Neuron (in vitro differentiated cells): ENCODE measurements at regions not wholly inside any gene's neighbourhood (a gene's known extent, or its start where the extent isn't known, plus 50 kb on each side); places are given as distances from the start of the nearest gene placed in this dataset.

Source experiments
- H2AFZ ChIP-seq: one replicate; pipeline ENCODE4 v1.6.1; 2013; ENCODE audit warnings: low read depth, mild to moderate bottlenecking, inconsistent platforms, low read length, moderate library complexity
- H3K27me3 ChIP-seq: one replicate; pipeline ENCODE4 v1.6.1; 2013; ENCODE audit warnings: low read length; ENCODE audit not compliant: insufficient read depth
- H3K36me3 ChIP-seq: one replicate; pipeline ENCODE4 v1.6.1; 2013; ENCODE audit warnings: low read length; ENCODE audit not compliant: insufficient read depth
- H3K4me1 ChIP-seq: one replicate; pipeline ENCODE4 v1.6.1; 2013; ENCODE audit warnings: low read length; ENCODE audit not compliant: insufficient read depth
- H3K4me3 ChIP-seq: 2 replicates; pipeline ENCODE4 v1.5.1; 2013; ENCODE audit warnings: mild to moderate bottlenecking, low read length, moderate library complexity
- H3K9me3 ChIP-seq: one replicate; pipeline ENCODE4 v1.6.1; 2013; ENCODE audit warnings: low read length

DNA sequence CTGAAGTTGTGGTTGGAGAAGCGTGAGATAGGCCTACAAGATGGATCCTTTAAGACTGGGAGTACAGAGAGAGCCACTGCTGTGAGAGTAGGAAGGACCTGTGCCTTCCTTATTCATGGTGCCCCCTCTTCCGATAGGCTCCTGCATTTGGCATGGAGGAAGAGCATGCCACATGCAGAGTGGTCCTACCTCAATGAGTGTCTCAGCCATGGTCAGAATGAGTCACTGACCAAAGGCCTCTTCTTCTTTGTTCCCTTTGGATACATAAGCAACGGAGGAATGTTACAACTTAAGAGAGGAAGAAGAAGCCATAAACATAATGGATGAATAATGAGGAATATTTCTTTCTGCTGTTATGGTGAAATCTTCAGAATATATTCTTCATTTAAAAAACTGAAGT, 681.2 kb upstream of the GRM7 start:
- Histone ChIP-seq H3K4me1 (no peaks in the 10 kb centered on the region), H3K9me3 (no peaks in the 10 kb centered on the region), H2AFZ (no peak overlapping the region), H3K36me3 (no peaks in the 10 kb centered on the region), H3K4me3 (no peak overlapping the region), H3K27me3 (no peaks in the 10 kb centered on the region)

DNA sequence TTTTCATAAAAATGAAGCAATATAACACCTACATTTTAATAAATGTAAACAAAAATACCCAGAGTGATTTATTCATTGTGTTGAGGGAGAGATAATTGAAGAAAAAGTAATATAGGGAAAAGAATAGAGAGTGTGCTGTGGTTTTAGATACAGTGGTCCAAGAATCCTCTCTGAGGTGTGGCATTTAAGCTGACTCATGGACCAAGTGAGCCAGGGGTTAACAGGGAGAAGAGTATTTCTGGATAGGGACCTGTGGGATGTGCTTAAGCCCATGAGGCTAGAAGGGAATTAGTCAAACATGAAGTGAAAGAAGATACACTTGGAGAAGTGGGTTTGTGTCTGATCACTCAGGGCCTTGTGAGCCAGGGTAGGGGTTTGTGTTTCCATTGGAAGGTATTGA, 680.7 kb upstream of the GRM7 start:
- Histone ChIP-seq H3K36me3 (no peaks in the 10 kb centered on the region), H3K27me3 (no peaks in the 10 kb centered on the region), H2AFZ (no peak overlapping the region), H3K9me3 (no peaks in the 10 kb centered on the region), H3K4me3 (no peak overlapping the region), H3K4me1 (no peaks in the 10 kb centered on the region)

DNA sequence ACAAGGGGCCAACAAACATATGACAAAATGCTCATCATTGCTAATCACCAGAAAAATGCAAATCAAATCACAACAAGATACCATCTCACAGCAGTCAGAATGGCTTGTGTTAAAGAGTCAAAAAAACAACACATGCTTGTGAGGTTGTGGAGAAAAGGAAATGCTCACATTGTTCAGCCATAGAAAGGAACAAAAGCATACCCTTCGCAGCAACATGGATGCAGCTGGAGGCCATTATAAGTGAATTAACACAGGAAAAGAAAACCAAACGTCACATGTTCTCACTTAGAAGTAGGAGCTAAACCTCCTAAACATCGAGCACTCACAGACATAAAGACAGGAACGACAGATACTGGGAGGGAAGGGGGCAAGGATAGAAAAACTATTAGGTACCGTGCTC, 678.4 kb upstream of the GRM7 start:
- Histone ChIP-seq H3K4me1 (no peaks in the 10 kb centered on the region), H3K36me3 (no peaks in the 10 kb centered on the region), H3K9me3 (no peaks in the 10 kb centered on the region), H3K4me3 (no peak overlapping the region), H2AFZ (no peak overlapping the region), H3K27me3 (no peaks in the 10 kb centered on the region)

DNA sequence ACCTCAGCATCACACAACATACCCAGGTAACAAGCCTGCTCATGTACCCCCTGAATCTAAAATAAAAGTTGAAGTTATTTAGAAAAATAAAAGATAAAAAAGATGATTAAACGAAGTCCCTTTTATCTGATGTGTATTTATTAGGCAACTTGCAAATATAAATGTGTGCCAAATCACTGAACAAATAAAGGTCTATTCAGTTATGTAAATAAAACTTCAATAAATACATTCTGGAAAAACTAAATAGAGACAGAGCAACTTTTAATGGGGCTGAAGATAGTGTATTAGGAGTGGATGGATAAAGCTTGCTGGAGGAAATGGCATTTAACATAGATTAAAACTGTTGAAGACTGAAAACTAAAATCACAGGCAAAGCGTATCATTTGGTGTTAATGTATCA, 678.0 kb upstream of the GRM7 start:
- H3K9me3 ChIP-seq, result no peaks in the 10 kb centered on the region
- H3K4me3 ChIP-seq, result no peak overlapping the region
- H3K36me3 ChIP-seq, result no peaks in the 10 kb centered on the region
- H3K4me1 ChIP-seq, result no peaks in the 10 kb centered on the region
- H2AFZ ChIP-seq, result no peak overlapping the region
- no peaks in the 10 kb centered on the region for H3K27me3 ChIP-seq

DNA sequence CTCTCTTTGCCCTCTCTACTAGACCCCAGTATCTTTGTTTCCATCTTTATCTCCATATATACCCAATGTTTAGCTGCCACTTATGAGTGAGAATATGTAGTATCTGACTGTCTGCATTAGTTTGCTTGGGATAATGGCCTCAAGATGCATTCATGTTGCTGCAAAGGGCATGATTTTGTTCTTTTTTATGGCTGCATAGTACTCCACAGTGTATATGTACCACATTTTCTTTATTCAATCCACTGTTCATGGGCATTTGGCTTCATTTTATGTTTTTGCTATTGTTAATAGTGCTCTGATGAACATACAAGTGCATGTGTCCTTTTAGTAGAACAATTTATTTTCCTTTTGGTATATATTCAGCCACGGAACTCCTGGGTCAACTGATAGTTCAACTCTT, 671.5 kb upstream of the GRM7 start:
- H3K4me1 ChIP-seq, result no peaks in the 10 kb centered on the region
- no peaks in the 10 kb centered on the region for H3K27me3 ChIP-seq
- H2AFZ ChIP-seq, result no peak overlapping the region

DNA sequence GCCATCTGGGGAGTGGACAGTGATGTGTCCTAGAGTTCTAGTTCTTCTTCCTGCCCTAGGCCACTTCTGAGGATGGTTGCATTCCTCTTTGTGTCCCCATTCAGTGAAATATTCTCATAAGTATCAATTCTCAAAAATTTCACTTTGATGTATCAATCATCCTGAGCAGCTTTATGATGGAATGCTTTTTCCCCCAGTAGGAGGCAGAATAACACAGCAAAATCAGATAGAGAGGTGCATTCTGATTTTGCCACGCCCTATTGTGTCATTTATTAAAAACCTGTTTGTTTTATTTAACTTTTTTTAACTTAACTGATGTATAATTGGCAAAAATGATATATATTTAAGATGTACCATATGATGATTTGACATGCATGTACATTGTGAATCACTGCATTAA, 656.0 kb upstream of the GRM7 start:
- Histone ChIP-seq H3K36me3 (no peaks in the 10 kb centered on the region), H3K4me1 (no peaks in the 10 kb centered on the region), H3K27me3 (no peaks in the 10 kb centered on the region), H2AFZ (no peak overlapping the region), H3K4me3 (no peak overlapping the region), H3K9me3 (no peaks in the 10 kb centered on the region)

More for the DNA sequence above, 671.5 kb upstream of the GRM7 start:
- no peak overlapping the region for H3K4me3 ChIP-seq
- H3K9me3 ChIP-seq, result no peaks in the 10 kb centered on the region
- no peaks in the 10 kb centered on the region for H3K36me3 ChIP-seq

DNA sequence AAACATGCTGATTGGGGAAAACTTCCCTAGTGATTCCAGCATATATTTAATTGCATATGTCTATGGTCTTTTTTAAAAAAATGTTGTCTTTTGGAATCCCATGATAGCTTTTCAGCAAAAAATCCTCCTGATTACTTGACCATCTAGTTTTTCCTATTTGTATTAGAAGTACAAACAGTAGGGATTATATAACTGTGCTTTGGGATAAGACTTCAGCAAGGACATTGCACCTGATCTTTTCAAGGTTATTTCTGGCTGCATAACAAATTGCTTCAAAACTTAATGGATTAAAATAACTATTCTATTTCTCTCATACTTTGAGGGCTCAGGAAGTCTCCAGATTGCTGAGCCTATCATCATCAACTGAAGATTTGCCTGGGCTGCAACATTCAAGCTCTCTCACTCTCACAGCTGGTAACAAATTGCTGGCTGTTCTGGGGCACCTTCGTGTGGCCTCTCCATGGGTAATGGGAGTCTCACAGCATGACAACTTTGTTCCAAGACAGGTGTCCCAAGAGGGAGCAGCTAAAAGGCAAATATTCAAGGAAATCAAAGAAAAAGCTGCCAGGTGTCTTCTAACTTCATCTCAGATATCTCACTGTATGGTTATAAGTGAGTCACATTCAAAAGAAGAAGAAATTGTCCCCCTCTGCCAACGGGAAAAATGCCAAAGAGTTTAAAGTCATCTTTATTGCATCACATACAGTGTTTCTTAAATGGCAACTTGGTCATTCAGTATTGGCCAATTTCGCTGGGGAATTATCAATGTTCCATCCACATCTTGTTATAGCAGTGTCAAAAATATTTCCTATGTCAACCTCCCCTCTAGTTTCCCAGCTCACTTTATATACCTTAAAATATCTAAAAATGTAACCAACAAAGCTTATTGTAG, 644.5 kb upstream of the GRM7 start:
- Histone ChIP-seq H3K9me3 (no peaks in the 10 kb centered on the region), H2AFZ (no peak overlapping the region), H3K4me3 (no peak overlapping the region), H3K36me3 (no peaks in the 10 kb centered on the region), H3K4me1 (no peaks in the 10 kb centered on the region), H3K27me3 (no peaks in the 10 kb centered on the region)

DNA sequence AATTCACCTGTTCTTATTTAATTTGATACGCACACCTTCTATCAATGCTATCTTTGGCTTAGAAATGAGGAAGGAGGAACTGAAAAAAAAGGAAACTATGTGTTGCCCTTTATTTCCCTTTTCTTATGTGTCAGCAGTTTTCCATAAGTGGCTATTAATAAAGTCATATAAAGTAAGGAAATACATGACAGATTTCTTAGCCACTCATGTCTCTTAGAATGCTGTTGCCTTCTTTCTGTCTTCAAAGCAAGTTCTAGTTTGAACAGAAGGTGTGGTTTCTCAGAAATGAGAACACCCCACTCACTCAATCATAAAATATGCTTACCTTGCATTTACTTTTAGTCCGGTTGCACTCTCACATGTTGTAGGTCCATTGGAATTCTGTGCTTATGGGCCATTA, 640.5 kb upstream of the GRM7 start:
- Histone ChIP-seq H3K9me3 (no peaks in the 10 kb centered on the region), H3K36me3 (no peaks in the 10 kb centered on the region), H3K4me1 (no peaks in the 10 kb centered on the region), H3K4me3 (no peak overlapping the region), H3K27me3 (no peaks in the 10 kb centered on the region), H2AFZ (no peak overlapping the region)

DNA sequence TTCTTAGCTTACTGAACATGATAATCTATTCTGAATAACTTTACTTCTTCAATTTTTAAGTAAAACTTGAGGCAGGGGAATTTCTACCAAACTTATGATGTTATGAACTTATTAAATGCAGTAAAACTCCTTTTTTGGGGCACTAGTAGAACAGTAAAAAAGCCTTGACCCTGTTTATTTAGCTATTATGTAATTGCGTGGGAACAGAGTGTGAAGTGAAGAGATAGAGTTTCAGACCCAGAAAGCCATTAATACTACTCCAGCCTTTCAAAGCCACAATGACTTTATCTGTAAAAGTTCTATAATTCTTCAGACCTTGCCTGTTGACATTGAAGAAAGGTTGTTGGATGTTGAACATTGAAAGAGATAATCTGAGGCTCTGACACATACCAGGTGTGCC, 638.8 kb upstream of the GRM7 start:
- Histone ChIP-seq H3K27me3 (no peaks in the 10 kb centered on the region), H3K9me3 (no peaks in the 10 kb centered on the region), H2AFZ (no peak overlapping the region), H3K36me3 (no peaks in the 10 kb centered on the region), H3K4me1 (no peaks in the 10 kb centered on the region), H3K4me3 (no peak overlapping the region)

DNA sequence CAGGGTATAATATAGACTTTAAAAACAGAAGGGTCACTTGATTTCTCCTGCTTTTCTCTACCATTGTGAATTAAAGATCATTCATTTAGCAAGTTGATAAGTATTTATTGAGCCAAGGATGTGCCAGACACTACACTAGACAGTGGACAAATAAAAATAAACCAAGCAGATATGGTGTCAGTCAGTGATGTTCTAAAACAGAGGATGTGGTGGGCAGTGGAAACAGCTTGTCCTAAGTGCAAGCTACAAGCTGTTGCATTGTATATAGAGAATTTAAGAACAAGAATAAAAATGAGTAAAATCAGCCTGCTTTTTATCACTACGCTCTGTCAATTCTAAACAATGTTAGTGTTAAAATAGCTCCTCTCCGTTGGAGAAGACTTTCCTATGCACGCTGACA, 637.3 kb upstream of the GRM7 start:
- Histone ChIP-seq H3K9me3 (no peaks in the 10 kb centered on the region), H3K4me1 (no peaks in the 10 kb centered on the region), H2AFZ (no peak overlapping the region), H3K27me3 (no peaks in the 10 kb centered on the region), H3K4me3 (no peak overlapping the region), H3K36me3 (no peaks in the 10 kb centered on the region)

DNA sequence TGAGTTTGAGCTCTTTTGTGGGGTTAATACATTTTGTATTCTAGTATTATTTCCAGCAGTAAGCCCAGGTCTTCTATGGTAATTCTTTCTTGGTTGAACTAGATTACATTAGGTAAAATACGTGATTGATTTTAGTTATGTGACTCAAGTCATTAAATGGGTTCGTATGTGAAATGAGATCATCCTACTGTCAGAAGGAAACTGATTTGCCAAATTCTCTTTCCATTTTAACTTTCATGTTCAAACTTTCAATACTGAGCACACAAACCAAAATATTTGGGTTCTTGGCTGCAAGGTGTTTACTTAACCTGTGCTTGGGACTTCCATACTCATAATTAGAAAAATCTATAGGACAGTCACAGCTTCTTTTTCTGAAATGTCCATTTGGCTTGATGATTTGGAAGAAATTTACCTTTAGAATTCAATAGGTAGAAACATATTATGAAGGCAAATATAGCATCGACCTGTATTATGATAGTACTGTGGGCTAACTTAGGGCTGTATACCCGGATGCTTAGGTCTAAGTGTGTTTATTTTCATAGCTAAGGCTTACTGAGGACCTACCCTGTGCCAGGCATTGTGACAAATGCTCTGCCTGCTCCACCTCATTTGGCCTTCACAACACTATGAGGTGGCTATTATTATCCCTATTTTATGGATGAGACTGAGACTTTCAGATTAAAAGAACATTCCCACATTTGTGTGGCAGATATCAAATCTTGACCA, 631.8 kb upstream of the GRM7 start:
- Histone ChIP-seq H3K9me3 (no peaks in the 10 kb centered on the region), H3K36me3 (no peaks in the 10 kb centered on the region), H3K27me3 (no peaks in the 10 kb centered on the region), H2AFZ (no peak overlapping the region), H3K4me1 (no peaks in the 10 kb centered on the region), H3K4me3 (no peak overlapping the region)

DNA sequence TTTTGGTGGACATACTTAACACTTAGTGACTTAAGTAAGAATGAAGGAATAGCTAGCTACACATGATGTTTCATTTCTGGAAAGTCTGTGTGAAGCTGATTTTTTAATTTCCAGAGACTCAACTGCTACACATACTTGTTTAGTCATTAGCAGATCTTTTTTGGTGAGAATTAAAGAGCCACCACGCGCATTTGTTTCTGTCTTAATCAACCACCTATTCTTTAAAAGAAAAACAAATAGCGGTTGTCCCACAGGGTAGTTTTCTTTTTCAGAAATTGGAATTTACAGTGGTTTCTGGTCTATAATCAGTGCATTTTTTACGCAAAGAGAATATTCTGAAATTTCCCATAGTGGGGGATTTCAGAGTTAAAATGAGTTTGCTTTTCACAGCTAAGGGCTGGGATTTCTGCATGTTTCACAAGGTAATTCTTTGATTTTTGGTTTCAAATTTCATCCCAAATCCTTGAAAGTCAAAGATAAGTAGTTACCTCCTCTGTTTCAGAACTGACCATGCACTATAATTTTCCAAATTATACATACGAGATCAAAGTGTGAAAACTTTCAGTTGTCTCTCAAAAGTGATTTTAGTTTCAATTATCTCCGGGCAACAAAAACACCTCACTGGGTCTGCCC, 631.0 kb upstream of the GRM7 start:
- no peaks in the 10 kb centered on the region for H3K4me1 ChIP-seq
- no peak overlapping the region for H2AFZ ChIP-seq
- no peak overlapping the region for H3K4me3 ChIP-seq
- no peaks in the 10 kb centered on the region for H3K27me3 ChIP-seq
- H3K36me3 ChIP-seq, result no peaks in the 10 kb centered on the region
- no peaks in the 10 kb centered on the region for H3K9me3 ChIP-seq

DNA sequence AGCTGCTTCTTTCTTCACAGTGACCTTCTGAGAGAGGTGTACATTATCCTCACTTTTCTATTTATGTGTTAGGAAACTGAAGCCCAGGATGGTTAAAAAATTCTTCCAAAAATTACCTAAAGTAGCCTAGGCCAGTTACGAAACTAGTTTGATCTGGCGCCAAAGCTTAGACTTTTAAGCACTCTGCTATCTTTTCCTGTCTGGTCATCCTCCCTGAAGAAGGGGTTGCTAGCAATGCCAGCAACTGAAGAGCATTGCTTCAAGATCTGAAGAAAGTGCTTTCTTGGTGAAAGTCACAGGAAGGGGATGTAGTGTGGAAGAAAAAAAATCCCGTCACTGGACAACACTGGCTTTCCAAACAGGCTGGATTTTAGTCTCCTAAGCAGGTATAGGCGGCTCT, 618.8 kb upstream of the GRM7 start:
- no peak overlapping the region for H2AFZ ChIP-seq

More for the DNA sequence above, 618.8 kb upstream of the GRM7 start:
- Histone ChIP-seq H3K9me3 (no peaks in the 10 kb centered on the region), H3K4me3 (no peak overlapping the region), H3K27me3 (no peaks in the 10 kb centered on the region), H3K4me1 (no peaks in the 10 kb centered on the region), H3K36me3 (no peaks in the 10 kb centered on the region)
